Left ventricle myocardium superior (tissue), 1 donor: ENCODE measurements at regions not wholly inside any gene's neighbourhood (a gene's known extent, or its start where the extent isn't known, plus 50 kb on each side); places are given as distances from the start of the nearest gene placed in this dataset.

Experiments used
- ATAC-seq: fragments of 200-7000 bp; cut with Tn5 transposase; one replicate; pipeline ENCODE4 v1.9.1; 2020; ENCODE audit warnings: mild to moderate bottlenecking, moderate library complexity
- DNase-seq: peaks from one replicate; pipeline ENCODE4 v3.0.0-alpha.2; 2020
- intact Hi-C: fragments of 100-400 bp; cut with micrococcal nuclease; formaldehyde crosslinking; loops from one replicate; pipeline ENCODE4 v1.11.0; 2022
- donor health status: DM: no; HTN: yes; CAD: no; lungs with severe emphysema.

DNA sequence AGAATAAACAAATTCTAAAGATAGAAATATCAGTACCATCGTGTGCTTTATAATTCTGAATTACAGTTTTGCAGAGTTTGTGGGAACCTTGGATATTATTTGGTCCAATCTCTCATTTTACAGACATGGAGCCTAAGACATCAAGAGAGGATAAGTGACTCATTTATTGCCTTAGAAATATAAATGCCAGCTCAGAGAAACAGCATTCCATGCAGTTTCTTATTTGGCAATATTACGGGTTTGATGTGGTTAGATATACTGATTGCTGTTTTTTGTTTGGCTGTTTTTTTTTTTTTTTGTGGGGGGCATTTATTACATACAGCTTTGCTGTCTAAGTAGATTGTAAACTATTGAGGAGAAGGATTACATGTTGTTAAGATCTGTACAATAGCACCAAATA, 1241.1 kb upstream of the LRRTM1 start:
- ATAC-seq (no peak), DNase-seq (no peak)
- intact Hi-C loops = no loop called here

DNA sequence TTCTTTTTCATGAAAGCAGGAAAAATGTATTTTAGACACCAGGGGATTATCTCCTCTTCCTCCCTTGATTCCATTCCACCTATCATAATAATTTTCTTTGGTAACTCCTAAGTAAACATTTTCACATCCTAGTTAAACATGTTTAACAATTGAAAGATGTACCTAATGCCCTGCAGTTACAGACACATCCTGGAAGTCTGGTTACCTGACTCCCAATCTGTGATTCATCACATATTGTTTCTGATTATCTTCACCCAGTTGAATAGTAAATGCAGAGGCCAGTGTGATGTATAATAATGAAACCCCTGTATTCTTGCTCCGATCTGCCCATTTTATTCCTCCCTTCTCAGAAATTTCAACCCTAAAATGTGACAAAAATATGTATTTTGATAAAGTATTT, 1237.6 kb upstream of the LRRTM1 start:
- DNase-seq = no peak
- no peak for ATAC-seq

DNA sequence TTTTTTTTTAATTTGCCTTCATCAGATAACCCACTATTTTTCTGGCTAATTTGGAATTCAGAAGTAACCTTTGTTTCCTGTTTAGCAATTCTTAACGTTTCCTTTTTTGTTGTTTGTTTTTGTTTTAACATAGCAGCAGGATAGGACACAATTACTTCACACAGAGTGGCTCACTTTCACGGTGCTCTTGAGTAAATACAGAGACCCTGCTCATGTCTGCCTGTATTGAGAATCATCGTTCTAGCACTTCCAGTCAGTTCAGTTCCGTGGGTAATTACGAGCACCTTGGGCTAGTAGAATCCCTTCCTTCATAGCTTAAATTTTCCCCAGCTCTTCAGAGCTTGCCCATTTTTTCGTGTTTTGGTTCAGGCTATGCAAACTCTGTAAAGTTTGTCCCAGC, 1225.4 kb upstream of the LRRTM1 start:
- intact Hi-C loops = no loop called here
- no peak for ATAC-seq
- DNase-seq = no peak

More for the DNA sequence above, 1237.6 kb upstream of the LRRTM1 start:
- intact Hi-C loops = no loop called here

DNA sequence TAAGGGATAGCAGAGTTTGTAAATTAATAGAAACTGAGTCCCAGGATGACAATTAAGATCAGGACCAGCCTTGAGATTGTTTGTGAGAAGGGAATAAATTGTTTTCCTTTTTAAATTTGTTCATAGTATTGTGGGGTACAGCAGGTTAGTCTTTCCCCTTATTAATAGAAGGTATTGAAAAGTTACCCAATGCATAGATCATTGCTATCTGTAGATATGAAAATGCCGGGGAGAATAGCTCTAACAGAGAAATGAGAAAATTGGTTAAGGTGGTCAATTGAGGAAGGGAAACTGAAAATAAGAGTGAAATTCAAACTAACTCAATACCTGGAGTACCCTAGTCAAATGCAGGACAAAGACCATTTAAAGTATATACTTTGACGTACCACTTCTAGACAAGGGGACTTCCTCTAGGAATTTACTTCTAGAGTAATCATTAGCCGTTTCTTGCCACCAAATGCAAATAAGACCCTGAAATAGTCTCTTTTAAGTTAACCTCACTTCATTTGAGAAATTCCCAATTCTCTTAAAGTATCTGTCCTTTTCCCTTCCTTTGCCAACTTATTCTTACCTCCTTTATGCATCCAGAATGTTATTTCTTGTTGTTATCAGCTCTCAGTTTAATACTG, 1224.4 kb upstream of the LRRTM1 start:
- ATAC-seq (no peak), DNase-seq (no peak)
- intact Hi-C loops = no loop called here

DNA sequence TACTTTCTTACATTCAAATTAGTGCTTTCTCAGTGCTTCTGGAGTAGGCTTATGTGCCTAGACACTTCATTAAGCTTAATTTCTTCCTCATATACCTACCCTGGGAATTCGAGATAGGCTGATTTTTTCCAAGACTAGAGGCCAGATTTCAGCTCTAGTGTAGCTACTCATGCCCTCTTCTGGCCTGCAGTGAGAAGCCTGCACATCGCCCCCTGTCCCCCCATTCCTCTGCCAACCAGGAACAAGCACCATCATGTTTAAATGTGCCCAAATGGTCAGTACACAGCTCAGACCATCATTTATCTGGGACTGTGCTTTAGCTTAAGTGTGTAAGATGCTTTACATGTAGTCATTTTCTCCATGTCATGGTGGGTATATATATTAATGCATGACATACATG, 1218.8 kb upstream of the LRRTM1 start:
- intact Hi-C loops = no loop called here
- DNase-seq (no peak), ATAC-seq (no peak)

DNA sequence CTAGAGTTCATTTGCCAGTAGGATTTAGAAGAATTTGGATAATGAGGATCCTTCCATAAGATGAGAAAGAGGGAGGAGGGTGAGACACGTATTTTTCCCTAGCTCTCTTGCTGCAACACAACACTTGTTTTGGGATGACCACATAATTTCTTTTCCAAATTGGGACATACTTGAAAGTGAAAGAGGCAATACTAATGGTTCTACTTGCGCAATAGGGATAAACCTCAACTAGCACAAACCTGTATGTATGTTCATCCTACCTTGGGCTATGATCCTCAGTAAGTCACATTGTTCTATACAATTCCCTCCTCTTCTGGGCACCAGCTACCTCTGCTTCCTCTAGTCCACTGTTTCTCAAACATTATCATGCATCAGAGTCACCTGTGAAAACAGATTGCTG, 1208.8 kb upstream of the LRRTM1 start:
- no peak for ATAC-seq
- no peak for DNase-seq
- intact Hi-C loops = no loop called here

DNA sequence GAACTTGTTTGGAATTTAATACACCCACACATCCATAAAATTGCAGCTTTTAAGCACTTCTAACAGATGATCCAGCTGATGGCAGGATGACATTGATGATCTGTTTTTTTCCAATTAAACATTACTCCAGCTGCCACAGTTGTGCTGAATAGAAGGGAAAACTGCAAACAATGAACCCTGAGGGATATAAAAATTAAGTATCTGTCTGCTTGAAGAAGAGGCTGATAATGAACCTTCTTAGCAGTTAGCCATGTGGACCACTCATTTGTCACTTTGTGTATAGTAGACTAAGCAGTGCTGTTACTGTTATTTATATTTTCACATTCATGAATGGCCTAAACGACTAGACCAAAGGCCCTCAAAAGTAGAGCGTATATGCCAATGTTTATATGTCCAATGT, 1201.0 kb upstream of the LRRTM1 start:
- intact Hi-C loops = no loop called here
- ATAC-seq (no peak), DNase-seq (no peak)

DNA sequence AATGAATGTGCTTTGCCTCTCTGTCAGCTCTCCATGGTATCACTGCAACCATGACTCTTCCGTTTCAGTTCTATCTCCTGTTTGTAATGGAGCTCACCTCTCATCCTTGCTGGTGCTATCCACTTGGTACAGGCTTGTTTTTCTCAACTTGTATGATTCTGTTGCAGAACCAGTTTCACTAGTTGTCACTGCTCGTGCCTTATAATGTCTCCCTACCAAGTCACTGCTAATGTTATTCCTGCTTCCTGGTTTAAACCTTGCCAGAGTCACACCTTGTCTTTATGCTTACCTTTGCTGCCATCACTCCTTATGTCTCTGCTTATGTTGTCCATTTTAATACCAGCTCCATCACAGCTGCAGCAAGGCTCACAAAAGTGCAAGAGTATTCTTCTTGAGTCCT, 1191.0 kb upstream of the LRRTM1 start:
- intact Hi-C loops = no loop called here
- DNase-seq = no peak

DNA sequence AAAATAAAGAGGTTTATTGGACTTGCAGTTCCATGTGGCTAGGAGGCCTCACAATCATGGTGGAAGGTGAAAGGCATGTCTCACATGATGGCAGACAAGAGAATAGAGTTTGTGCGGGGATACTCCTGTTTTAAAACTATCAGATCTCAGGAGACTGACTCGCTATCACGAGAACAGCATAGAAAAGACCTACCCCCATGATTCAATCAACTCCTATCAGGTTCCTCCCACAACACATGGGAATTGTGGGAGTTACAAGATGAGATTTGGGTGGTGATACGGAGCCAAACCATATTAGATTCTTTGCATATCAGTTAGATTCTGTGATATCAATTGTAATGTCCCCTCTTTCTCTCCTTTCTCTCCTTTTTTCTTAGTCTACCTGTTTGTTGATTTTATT, 1178.7 kb upstream of the LRRTM1 start:
- ATAC-seq (no peak), DNase-seq (no peak)
- intact Hi-C loops = no loop called here

More for the DNA sequence above, 1191.0 kb upstream of the LRRTM1 start:
- ATAC-seq = no peak

DNA sequence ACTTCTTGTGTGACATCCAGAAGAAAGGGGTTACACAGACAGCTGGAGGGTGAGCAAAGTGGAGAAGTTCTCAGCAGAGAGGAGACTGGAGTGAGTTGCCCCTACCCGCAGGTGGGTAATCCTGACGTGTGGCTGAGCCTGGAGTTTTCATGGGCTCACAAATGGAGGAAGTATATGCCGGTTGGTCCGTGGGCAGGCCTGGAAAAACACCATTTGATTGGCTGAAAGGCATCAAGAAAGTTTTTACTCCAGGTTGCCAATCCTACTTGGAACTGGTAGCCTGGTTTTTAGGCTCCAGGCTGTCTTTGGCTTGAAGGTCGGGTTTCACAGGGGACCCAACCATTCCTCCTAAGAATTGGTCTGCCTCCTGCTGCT, 1177.4 kb upstream of the LRRTM1 start:
- DNase-seq = no peak
- no peak for ATAC-seq
- intact Hi-C loops = no loop called here

DNA sequence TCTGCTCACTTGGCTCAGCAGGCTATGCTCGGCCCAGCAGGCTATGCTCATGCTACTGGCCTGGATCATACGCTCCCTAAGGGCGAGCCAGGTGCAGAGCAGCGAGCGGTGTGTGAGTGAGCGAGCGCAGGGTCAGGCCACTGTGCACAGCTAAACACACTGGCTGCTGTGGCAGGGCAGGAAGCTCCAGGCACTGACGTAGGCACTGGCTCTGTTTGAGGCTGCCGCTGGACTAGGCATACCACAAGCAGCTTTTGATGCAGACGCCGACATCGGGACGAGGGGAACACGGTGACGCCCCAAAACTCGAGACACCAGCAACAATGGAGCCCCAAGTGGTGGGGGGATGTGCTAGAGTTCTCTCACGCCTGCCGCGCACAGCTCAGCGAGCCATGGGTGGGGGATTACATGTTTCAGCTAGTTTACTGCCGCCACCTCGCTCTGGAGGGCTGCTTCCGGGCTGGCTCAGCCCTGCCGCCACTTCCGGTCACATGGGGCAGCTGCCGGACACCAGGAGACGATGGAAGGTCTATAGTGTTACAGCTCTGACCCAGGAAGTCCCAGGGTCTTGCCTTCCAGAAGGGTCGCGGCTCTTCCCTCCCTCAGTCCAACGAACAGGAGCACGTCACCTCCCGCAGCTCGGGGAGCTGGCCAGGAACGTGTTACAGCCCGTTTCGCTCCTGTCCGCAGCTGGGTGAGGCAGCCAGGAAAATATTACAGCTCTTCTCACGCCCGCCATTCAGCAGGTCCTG, 1176.9 kb upstream of the LRRTM1 start:
- ATAC-seq (no peak), DNase-seq (peak; percentile 20)
- intact Hi-C loops = no loop called here

DNA sequence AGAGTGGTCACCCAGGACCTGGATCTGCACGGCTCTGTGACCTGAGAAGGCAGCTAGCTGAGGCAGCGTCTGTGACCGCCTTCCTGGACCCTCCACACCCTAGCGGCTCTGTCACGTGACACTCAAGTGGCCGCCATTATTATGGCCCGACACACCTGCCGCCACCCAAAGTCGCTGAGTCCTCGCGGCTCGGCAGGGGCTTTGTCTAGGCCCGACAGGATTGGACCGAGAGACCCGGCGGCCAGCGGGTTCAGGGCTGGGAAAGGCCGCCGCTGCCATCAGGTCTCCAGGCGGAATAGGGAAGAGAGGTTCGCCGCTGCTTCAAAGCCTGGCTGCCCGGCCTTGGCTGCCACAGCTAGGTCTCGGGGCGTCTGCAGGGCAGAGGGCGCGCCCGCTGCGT, 1162.5 kb upstream of the LRRTM1 start:
- DNase-seq (peak; percentile 19), ATAC-seq (no peak)
- intact Hi-C loops = no loop called here

DNA sequence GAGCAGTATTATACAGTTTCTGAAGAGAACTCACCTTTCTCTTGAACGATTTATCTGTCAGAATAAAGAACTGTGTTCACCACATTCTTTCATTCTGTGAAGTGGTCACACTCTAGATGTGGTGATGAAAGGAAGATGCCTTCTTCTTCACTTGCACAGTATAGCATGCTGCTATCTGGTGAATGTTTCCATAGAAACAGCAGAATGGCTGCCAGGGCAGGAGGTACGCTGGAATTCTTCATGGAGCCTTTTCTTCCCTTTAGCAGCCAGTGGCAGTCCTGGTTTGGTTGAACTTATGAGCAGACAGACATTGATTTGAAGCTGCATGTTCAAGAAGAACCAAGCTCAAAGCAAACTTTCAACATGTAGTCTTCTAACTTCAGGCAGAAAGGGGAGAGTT, 1157.9 kb upstream of the LRRTM1 start:
- ATAC-seq = no peak
- intact Hi-C loops = no loop called here

DNA sequence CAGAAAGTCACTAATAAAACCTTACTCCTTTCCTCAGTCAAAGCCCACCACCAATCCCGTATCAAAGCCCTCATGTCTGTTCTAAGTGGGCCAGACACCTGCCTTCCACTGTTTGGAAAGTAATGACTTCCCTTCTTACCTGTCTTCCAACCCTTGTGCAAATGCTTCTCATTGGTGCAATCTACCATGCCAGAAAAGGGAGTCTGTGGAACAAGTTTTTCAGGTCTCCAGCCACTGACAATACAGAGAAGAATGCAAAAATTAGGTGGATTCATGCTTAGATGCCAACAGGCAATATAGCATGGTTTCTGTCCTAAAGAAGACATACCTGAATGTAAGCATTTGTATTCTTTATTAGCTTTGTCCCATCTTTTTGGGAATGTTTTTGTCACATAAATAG, 1140.6 kb upstream of the LRRTM1 start:
- ATAC-seq (no peak), DNase-seq (no peak)
- intact Hi-C loops = no loop called here

More for the DNA sequence above, 1157.9 kb upstream of the LRRTM1 start:
- no peak for DNase-seq

DNA sequence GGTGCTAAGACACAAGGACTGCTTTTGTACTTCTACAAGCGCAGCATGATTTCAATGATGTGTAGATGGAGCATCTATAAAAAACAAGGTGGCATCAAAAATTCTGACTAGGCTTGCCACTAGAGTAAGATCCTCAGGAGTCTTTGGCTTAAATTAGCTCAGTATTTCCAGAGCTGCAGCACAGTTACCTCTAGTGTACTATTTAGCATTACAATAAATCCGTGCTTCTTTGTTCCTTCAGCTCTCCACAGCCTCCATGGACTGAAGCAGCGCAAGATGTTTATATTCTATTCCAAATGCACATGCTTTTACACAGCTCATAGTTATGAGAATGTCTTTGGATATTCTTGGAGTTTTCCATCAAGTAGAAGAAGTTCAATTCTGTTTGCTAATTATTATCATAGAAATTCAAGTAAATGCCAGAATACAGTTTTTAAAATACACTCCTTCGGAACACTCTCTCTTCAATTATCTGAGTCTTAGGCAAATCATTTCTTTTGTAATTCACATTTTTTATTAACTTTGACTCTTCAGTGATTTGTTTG, 1133.0 kb upstream of the LRRTM1 start:
- ATAC-seq = no peak
- DNase-seq = no peak
- intact Hi-C loops = no loop called here

DNA sequence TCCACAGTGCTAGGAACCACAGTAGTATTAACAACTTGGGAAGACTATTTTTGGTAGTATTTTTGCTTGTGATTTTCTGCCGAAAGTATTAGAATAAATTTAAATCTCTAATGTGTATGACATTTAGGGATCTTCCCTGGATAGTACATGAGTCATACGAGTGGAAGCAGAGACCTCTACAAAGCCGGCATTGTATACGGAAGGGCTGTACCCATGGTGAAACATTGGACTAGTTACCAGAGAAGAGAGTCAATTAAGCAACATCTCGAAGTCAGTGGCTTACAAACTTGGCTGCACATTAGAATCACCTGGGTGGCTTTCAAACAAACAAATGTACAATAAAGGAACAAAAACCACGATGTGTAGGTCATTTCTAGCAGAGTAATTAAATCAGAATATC, 1131.7 kb upstream of the LRRTM1 start:
- ATAC-seq (no peak), DNase-seq (no peak)
- intact Hi-C loops = no loop called here

DNA sequence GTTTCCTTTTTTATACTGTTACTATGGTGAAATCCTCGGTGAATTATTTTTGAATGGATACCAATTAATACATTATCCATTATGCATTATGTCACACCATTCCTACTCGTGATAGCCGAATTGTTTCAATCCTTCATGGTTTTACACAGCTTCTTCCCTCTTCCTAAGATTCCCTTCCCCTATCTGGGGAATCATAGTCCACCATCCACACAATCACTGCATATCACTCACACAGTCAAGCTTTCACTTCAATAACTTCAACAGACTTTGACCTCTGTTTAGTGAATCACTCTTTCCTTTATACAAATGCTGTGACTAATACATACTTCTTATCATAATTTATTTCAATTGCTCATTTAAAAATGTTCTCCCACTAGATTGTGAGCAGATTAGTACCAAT, 1108.1 kb upstream of the LRRTM1 start:
- no peak for ATAC-seq
- DNase-seq = no peak
- intact Hi-C loops = no loop called here

DNA sequence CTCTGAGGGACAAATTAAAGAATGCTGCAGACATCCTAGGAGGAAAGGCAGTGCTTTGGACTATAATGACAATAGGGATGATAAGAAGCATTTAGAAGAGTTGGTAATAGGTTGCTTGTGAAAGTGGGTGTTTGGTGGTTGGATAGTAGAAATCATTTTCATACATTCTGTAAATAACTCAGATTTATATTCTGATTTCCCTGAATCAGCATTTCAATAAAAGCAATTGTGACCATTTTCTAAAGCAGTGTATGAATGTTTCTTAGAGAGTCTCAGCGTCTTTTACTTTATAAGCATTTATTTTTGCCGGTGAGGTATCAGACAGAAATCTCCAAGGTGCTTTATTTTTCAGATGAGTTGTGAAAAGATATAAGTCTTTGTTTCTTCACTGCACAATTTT, 1099.0 kb upstream of the LRRTM1 start:
- intact Hi-C loops = no loop called here
- no peak for ATAC-seq
- DNase-seq = no peak

DNA sequence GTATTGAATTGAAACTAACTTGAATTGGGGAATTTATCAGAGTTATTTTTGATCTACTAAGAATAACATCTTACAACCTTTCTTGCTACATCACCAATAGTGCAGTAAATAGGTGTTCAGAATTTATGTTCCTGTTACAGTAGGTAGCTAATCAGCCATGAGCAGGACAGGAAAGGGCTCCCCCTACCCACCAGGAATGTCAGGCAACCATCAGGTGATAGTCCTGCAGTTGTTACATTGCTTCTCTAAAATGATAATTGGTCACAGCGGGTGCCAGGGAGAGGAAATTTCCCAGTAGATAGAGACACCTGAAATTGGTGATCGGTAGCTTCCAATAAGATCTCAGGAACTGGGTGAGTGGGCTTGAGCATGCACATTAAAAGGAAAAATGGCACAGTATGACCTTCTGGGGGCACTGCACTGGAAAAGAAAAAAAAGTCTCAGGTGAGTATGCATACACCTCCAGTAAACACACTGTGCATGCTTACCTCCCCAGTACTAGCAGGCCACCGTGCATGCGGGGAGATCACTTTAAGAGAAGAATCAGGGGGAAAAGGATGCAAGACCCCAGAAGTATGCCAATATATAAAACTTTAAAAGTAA, 1092.0 kb upstream of the LRRTM1 start:
- ATAC-seq (no peak), DNase-seq (no peak)
- intact Hi-C loops = no loop called here

DNA sequence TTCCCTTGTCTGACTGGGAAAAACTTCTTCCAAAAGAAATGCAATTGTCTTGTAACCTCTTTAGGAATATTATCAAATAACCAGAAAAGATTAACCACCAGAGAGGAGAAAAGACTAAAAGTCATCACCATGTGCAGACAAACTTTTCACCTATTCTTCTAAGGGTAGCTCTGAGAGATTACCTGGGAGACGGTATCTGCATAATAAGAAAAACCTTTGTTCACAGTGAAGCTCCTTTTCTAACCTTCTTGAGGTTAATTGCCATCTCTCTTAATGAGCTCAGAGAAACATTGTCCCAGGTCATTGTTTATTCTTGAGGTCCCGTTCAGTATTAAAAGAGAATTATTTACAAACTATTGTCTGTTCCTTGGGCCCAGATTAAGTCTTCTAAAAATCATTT, 1091.2 kb upstream of the LRRTM1 start:
- intact Hi-C loops = no loop called here
- no peak for DNase-seq
- no peak for ATAC-seq

DNA sequence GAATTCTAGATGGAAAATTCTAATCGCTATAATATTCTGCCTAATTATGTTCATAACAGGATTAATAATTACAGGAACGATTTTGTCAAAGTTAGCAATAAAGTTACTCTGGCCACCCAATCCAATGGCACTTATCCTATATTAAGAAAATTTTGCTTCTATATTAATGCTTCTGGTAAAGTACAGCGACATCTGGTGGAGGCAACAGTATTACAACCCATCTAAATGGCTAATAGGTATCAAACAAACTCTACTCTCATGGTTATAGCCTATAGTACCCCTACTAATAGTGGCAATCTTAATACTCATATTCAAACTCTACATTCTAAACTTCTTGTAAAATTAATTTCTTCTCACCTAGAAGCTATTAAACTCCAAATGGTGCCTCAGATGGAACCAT, 1084.7 kb upstream of the LRRTM1 start:
- intact Hi-C loops = no loop called here
- no peak for ATAC-seq
- no peak for DNase-seq
